Calu3 (cell line): ENCODE measurements at regions not wholly inside any gene's neighbourhood (a gene's known extent, or its start where the extent isn't known, plus 50 kb on each side); places are given as distances from the start of the nearest gene placed in this dataset.

Source experiments
- BruUV-seq: library from RNA; stranded (reverse); fragments of 400-500 nt; replicated peaks from 2 replicates; lab custom pipeline; 2021; lab: Mats Ljungman, UMichigan
- CTCF ChIA-PET: fragments of 300-600 bp; sonication (Branson Sonifier 250); formaldehyde crosslinking; loops from one replicate; lab custom pipeline; 2022; ENCODE audit warnings: antibody characterized with exemption; lab: Charles Lee
- DNase-seq: peaks from one replicate; pipeline ENCODE4 v3.0.0; 2022
- H3K27ac Mint-ChIP-seq: one replicate; pipeline ENCODE4 v1.8.0; 2022; ENCODE audit warnings: mixed read lengths; ENCODE audit not compliant: unreplicated experiment
- H3K27me3 Mint-ChIP-seq: one replicate; pipeline ENCODE4 v1.8.0; 2022; ENCODE audit warnings: mixed read lengths; ENCODE audit not compliant: unreplicated experiment
- H3K36me3 Mint-ChIP-seq: one replicate; pipeline ENCODE4 v1.8.0; 2022; ENCODE audit warnings: mild to moderate bottlenecking, moderate library complexity, mixed read lengths; ENCODE audit not compliant: insufficient read depth, unreplicated experiment
- H3K4me1 Mint-ChIP-seq: one replicate; pipeline ENCODE4 v1.8.0; 2022; ENCODE audit warnings: mild to moderate bottlenecking, low read depth, mixed read lengths; ENCODE audit not compliant: unreplicated experiment
- H3K4me3 Mint-ChIP-seq: one replicate; pipeline ENCODE4 v1.8.0; 2022; ENCODE audit warnings: mild to moderate bottlenecking, low read depth, moderate library complexity, mixed read lengths; ENCODE audit not compliant: unreplicated experiment
- H3K9me3 Mint-ChIP-seq: one replicate; pipeline ENCODE4 v1.8.0; 2022; ENCODE audit warnings: low read depth, mixed read lengths; ENCODE audit not compliant: unreplicated experiment
- CTCF ChIP-seq: fragments of 200-600 bp; IDR thresholded peaks from one replicate; pipeline ENCODE4 v1.8.0; 2022; ENCODE audit warnings: antibody characterized with exemption; ENCODE audit not compliant: unreplicated experiment
- intact Hi-C: fragments of 100-400 bp; cut with micrococcal nuclease; formaldehyde crosslinking; loops from one replicate; pipeline ENCODE4 v1.10.0; 2022; ENCODE audit not compliant: unreplicated experiment

GRCh38 chr5:51665251-51665593, 282.0 kb downstream of the ISL1 start:
- intact Hi-C loops = no loop called here
- no peak overlapping the region for H3K27ac Mint-ChIP-seq
- no peaks in the 10 kb centered on the region for H3K36me3 Mint-ChIP-seq
- H3K4me3 Mint-ChIP-seq = no peak overlapping the region
- TF ChIP-seq CTCF = no peak
- H3K9me3 Mint-ChIP-seq = no peaks in the 10 kb centered on the region
- no TSS peak for BruUV-seq
- no peaks in the 10 kb centered on the region for H3K4me1 Mint-ChIP-seq
- DNase-seq = no peak
- CTCF ChIA-PET = no interaction called here
- no peaks in the 10 kb centered on the region for H3K27me3 Mint-ChIP-seq

- no peaks in the 10 kb centered on the region for H3K27me3 Mint-ChIP-seq
- H3K9me3 Mint-ChIP-seq = peaks cover 4% of the 10 kb centered on the region
- no peaks in the 10 kb centered on the region for H3K4me1 Mint-ChIP-seq
- CTCF ChIA-PET = no interaction called here
- no peaks in the 10 kb centered on the region for H3K36me3 Mint-ChIP-seq
- TF ChIP-seq CTCF = no peak
- H3K27ac Mint-ChIP-seq = no peak overlapping the region
- no peak for DNase-seq
- no peak overlapping the region for H3K4me3 Mint-ChIP-seq
- intact Hi-C loops = no loop called here
- no TSS peak for BruUV-seq
Measured at GRCh38 chr5:51669095-51669494, 285.8 kb downstream of the ISL1 start.

GRCh38 chr5:51678330-51678729, 295.1 kb downstream of the ISL1 start:
- Mint-ChIP-seq H3K9me3 (peaks cover 5% of the 10 kb centered on the region), H3K27me3 (no peaks in the 10 kb centered on the region), H3K36me3 (no peaks in the 10 kb centered on the region), H3K4me3 (no peak overlapping the region), H3K4me1 (no peaks in the 10 kb centered on the region), H3K27ac (no peak overlapping the region)
- DNase-seq = no peak
- BruUV-seq = no TSS peak
- CTCF ChIA-PET = no interaction called here
- TF ChIP-seq CTCF = no peak
- intact Hi-C loops = no loop called here

- no peak for TF ChIP-seq CTCF
- H3K9me3 Mint-ChIP-seq = peaks cover 5% of the 10 kb centered on the region
- H3K4me3 Mint-ChIP-seq = no peak overlapping the region
- CTCF ChIA-PET = no interaction called here
- BruUV-seq = no TSS peak
- no peaks in the 10 kb centered on the region for H3K4me1 Mint-ChIP-seq
- intact Hi-C loops = no loop called here
- H3K36me3 Mint-ChIP-seq = no peaks in the 10 kb centered on the region
- DNase-seq = no peak
- no peak overlapping the region for H3K27ac Mint-ChIP-seq
- H3K27me3 Mint-ChIP-seq = no peaks in the 10 kb centered on the region
Measured at GRCh38 chr5:51679286-51679685, 296.0 kb downstream of the ISL1 start.
